Endodermal cell (in vitro differentiated cells): ENCODE measurements at regions not wholly inside any gene's neighbourhood (a gene's known extent, or its start where the extent isn't known, plus 50 kb on each side); places are given as distances from the start of the nearest gene placed in this dataset.
A peak's percentile ranks its signal among the peaks of the same experiment; 100 is the strongest.

ENCODE experiments used
- DNase-seq: peaks from one replicate; pipeline ENCODE4 v3.0.0-alpha.2; 2017
- H3K27ac ChIP-seq: 2 replicates; pipeline ENCODE4 v1.5.1; 2013; ENCODE audit warnings: mild to moderate bottlenecking, low read depth, low read length, moderate library complexity
- H3K27me3 ChIP-seq: 2 replicates; pipeline ENCODE4 v1.6.1; 2013; ENCODE audit warnings: mild to moderate bottlenecking, low read length, moderate library complexity; ENCODE audit not compliant: insufficient read depth, control insufficient read depth, poor library complexity, severe bottlenecking
- H3K36me3 ChIP-seq: 2 replicates; pipeline ENCODE4 v1.7.0; 2013; ENCODE audit warnings: mild to moderate bottlenecking, low read length, moderate library complexity; ENCODE audit not compliant: control insufficient read depth, insufficient read depth
- H3K4me1 ChIP-seq: one replicate; pipeline ENCODE4 v1.7.0; 2013; ENCODE audit warnings: low read length; ENCODE audit not compliant: control insufficient read depth, insufficient read depth
- H3K4me3 ChIP-seq: 2 replicates; pipeline ENCODE4 v1.5.1; 2013; ENCODE audit warnings: mild to moderate bottlenecking, low read length, moderate library complexity
- H3K9ac ChIP-seq: 2 replicates; pipeline ENCODE4 v1.6.1; 2013; ENCODE audit warnings: mild to moderate bottlenecking, low read length, moderate library complexity; ENCODE audit not compliant: poor library complexity, severe bottlenecking; ENCODE audit errors: extremely low read depth
- H3K9me3 ChIP-seq: 2 replicates; pipeline ENCODE4 v1.6.1; 2013; ENCODE audit warnings: mild to moderate bottlenecking, low read length, moderate library complexity; ENCODE audit not compliant: control insufficient read depth
- H3K27ac Mint-ChIP-seq: 2 replicates; pipeline ENCODE4 v1.8.0; 2020; ENCODE audit warnings: mixed read lengths
- H3K27me3 Mint-ChIP-seq: 2 replicates; pipeline ENCODE4 v1.8.0; 2021; ENCODE audit warnings: mild to moderate bottlenecking, mixed read lengths; ENCODE audit not compliant: insufficient read depth
- H3K36me3 Mint-ChIP-seq: 2 replicates; pipeline ENCODE4 v1.8.0; 2020; ENCODE audit warnings: low read depth, mixed read lengths
- H3K4me1 Mint-ChIP-seq: 2 replicates; pipeline ENCODE4 v1.8.0; 2020; ENCODE audit warnings: mixed read lengths
- H3K4me3 Mint-ChIP-seq: 2 replicates; pipeline ENCODE4 v1.8.0; 2020; ENCODE audit warnings: mild to moderate bottlenecking, moderate library complexity, mixed read lengths
- H3K9me3 Mint-ChIP-seq: 2 replicates; pipeline ENCODE4 v1.8.0; 2020; ENCODE audit warnings: mild to moderate bottlenecking, mixed read lengths
- CTCF ChIP-seq: fragments of 200-600 bp; sonication (generic); conservative IDR thresholded peaks from 2 replicates; pipeline ENCODE4 v1.5.0; 2021; ENCODE audit warnings: antibody characterized with exemption, mild to moderate bottlenecking
- WGBS, 2 experiments: methylation state at CpG; one replicate each; pipeline versions ENCODE4 v1.1.5 to v1.1.7; 2013; ENCODE audit warnings: missing lambda C conversion rate in 2 of 2, mixed read lengths in 1 of 2; ENCODE audit not compliant: insufficient coverage in 1 of 2, insufficient read length in 1 of 2; 5-methylcytosine and 5-hydroxymethylcytosine counted together

GRCh38 chr4:138941037-138941436 lies 74.5 kb upstream of the NOCT start:
- H3K4me1 Mint-ChIP-seq = peaks cover 14% of the 10 kb centered on the region
- no peak overlapping the region for H3K4me3 Mint-ChIP-seq
- 92% methylated on average over 1 of the region's 1 CpG; no CpG with 5 or more reads in 1 of the 2 experiments for WGBS, 2 experiments
- Histone ChIP-seq H3K4me1 (peaks cover 4% of the 10 kb centered on the region), H3K9me3 (no peaks in the 10 kb centered on the region), H3K4me3 (no peak overlapping the region), H3K36me3 (no peaks in the 10 kb centered on the region), H3K27me3 (no peaks in the 10 kb centered on the region), H3K9ac (no peak overlapping the region), H3K27ac (no peak overlapping the region)
- no peak for DNase-seq
- no peak overlapping the region for H3K27ac Mint-ChIP-seq
- H3K27me3 Mint-ChIP-seq = no peaks in the 10 kb centered on the region
- no peak for TF ChIP-seq CTCF
- H3K36me3 Mint-ChIP-seq = no peaks in the 10 kb centered on the region
- H3K9me3 Mint-ChIP-seq = no peaks in the 10 kb centered on the region

- Histone ChIP-seq H3K4me3 (no peak overlapping the region), H3K27ac (no peak overlapping the region), H3K9me3 (no peaks in the 10 kb centered on the region), H3K4me1 (peaks cover 7% of the 10 kb centered on the region), H3K27me3 (no peaks in the 10 kb centered on the region), H3K36me3 (no peaks in the 10 kb centered on the region), H3K9ac (no peak overlapping the region)
- DNase-seq = no peak
- Mint-ChIP-seq H3K27me3 (no peaks in the 10 kb centered on the region), H3K4me3 (no peak overlapping the region), H3K36me3 (no peaks in the 10 kb centered on the region), H3K9me3 (no peaks in the 10 kb centered on the region), H3K4me1 (peaks cover 25% of the 10 kb centered on the region), H3K27ac (no peak overlapping the region)
- 87 to 92% methylated on average over 4 of the region's 4 CpGs for WGBS, 2 experiments
- no peak for TF ChIP-seq CTCF
Measured at GRCh38 chr4:138939960-138940359, 75.6 kb upstream of the NOCT start.

DNA sequence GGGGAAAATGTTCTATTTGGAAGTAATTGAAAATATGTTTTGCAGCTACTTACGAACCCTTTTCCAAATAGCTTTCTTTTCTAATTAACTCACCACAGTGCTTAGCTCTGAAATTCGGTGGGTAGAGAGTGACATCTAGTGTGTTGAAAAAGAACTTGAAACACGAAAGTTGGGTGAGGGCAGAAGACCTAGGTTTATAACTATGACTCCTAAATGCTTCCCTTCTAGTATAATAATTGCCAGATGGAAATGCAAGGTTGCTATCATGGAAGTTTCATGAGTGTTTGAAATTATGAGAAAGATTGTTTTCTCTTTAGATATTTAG lies 77.3 kb upstream of the NOCT start:
- DNase-seq = no peak
- peaks cover 36% of the 10 kb centered on the region for H3K4me1 Mint-ChIP-seq
- no peak overlapping the region for H3K4me3 ChIP-seq

More for the DNA sequence above, 77.3 kb upstream of the NOCT start:
- Histone ChIP-seq H3K4me1 (peaks cover 7% of the 10 kb centered on the region), H3K9me3 (no peaks in the 10 kb centered on the region), H3K27ac (no peak overlapping the region), H3K27me3 (no peaks in the 10 kb centered on the region), H3K36me3 (no peaks in the 10 kb centered on the region), H3K9ac (no peak overlapping the region)
- H3K9me3 Mint-ChIP-seq = no peaks in the 10 kb centered on the region
- no peak overlapping the region for H3K4me3 Mint-ChIP-seq
- TF ChIP-seq CTCF = peak; percentile 82
- H3K36me3 Mint-ChIP-seq = no peaks in the 10 kb centered on the region
- no peaks in the 10 kb centered on the region for H3K27me3 Mint-ChIP-seq
- no peak overlapping the region for H3K27ac Mint-ChIP-seq
- 5% methylated on average over 2 of the region's 3 CpGs; no CpG with 5 or more reads in 1 of the 2 experiments for WGBS, 2 experiments
